ENCODE measurements at regions not wholly inside any gene's neighbourhood (a gene's known extent, or its start where the extent isn't known, plus 50 kb on each side); places are given as distances from the start of the nearest gene placed in this dataset.
"Not testable (repeated sequence)": the region's sequence is repeated elsewhere in the genome, so short reads cannot be mapped to it uniquely, and the experiment has no call there.

GRCh38 chr1:146673729-146674299, 264.3 kb upstream of the NBPF12 start:
- not testable (repeated sequence) for H3K9me3 ChIP-seq (ENCODE audit: control insufficient read depth, low read length); H3K27me3 ChIP-seq (ENCODE audit: control insufficient read depth, insufficient read depth, low read length); H3K27ac ChIP-seq; H2AFZ ChIP-seq; H3K79me2 ChIP-seq; H3K36me3 ChIP-seq (ENCODE audit: control insufficient read depth, insufficient read depth, low read length); H3K9ac ChIP-seq; H3K4me3 ChIP-seq (ENCODE audit: low read depth, low read length); H3K4me2 ChIP-seq (ENCODE audit: low read length); H3K4me1 ChIP-seq

- H3K4me3 ChIP-seq (ENCODE audit: low read depth, low read length); H3K79me2 ChIP-seq; H3K36me3 ChIP-seq (ENCODE audit: control insufficient read depth, insufficient read depth, low read length); H3K27me3 ChIP-seq (ENCODE audit: control insufficient read depth, insufficient read depth, low read length); H3K9me3 ChIP-seq (ENCODE audit: control insufficient read depth, low read length); H2AFZ ChIP-seq; H3K4me2 ChIP-seq (ENCODE audit: low read length); H3K27ac ChIP-seq; H3K4me1 ChIP-seq; H3K9ac ChIP-seq: not testable (repeated sequence)
These were observed 265.5 kb upstream of the NBPF12 start for GRCh38 chr1:146672608-146673007.

GRCh38 chr1:146671588-146671987, 266.5 kb upstream of the NBPF12 start:
- H2AFZ ChIP-seq; H3K4me2 ChIP-seq (ENCODE audit: low read length); H3K4me1 ChIP-seq; H3K9me3 ChIP-seq (ENCODE audit: control insufficient read depth, low read length); H3K27me3 ChIP-seq (ENCODE audit: control insufficient read depth, insufficient read depth, low read length); H3K9ac ChIP-seq; H3K79me2 ChIP-seq; H3K4me3 ChIP-seq (ENCODE audit: low read depth, low read length); H3K27ac ChIP-seq; H3K36me3 ChIP-seq (ENCODE audit: control insufficient read depth, insufficient read depth, low read length): not testable (repeated sequence)

- not testable (repeated sequence) for H3K9me3 ChIP-seq (ENCODE audit: control insufficient read depth, low read length); H3K4me1 ChIP-seq; H3K36me3 ChIP-seq (ENCODE audit: control insufficient read depth, insufficient read depth, low read length); H3K9ac ChIP-seq; H3K27ac ChIP-seq; H2AFZ ChIP-seq; H3K4me3 ChIP-seq (ENCODE audit: low read depth, low read length); H3K27me3 ChIP-seq (ENCODE audit: control insufficient read depth, insufficient read depth, low read length); H3K4me2 ChIP-seq (ENCODE audit: low read length); H3K79me2 ChIP-seq
These were observed 267.1 kb upstream of the NBPF12 start for GRCh38 chr1:146670832-146671566.

- H3K27ac ChIP-seq; H3K4me2 ChIP-seq (ENCODE audit: low read length); H3K4me1 ChIP-seq; H3K4me3 ChIP-seq (ENCODE audit: low read depth, low read length); H3K27me3 ChIP-seq (ENCODE audit: control insufficient read depth, insufficient read depth, low read length); H3K36me3 ChIP-seq (ENCODE audit: control insufficient read depth, insufficient read depth, low read length); H3K9ac ChIP-seq; H3K9me3 ChIP-seq (ENCODE audit: control insufficient read depth, low read length); H3K79me2 ChIP-seq; H2AFZ ChIP-seq: not testable (repeated sequence)
These were observed 271.8 kb upstream of the NBPF12 start for GRCh38 chr1:146666275-146666674.

- not testable (repeated sequence) for H3K27me3 ChIP-seq (ENCODE audit: control insufficient read depth, insufficient read depth, low read length); H3K9me3 ChIP-seq (ENCODE audit: control insufficient read depth, low read length); H3K4me3 ChIP-seq (ENCODE audit: low read depth, low read length); H3K4me2 ChIP-seq (ENCODE audit: low read length); H3K27ac ChIP-seq; H3K36me3 ChIP-seq (ENCODE audit: control insufficient read depth, insufficient read depth, low read length); H3K9ac ChIP-seq; H2AFZ ChIP-seq; H3K79me2 ChIP-seq; H3K4me1 ChIP-seq
These were observed 277.9 kb upstream of the NBPF12 start for GRCh38 chr1:146660242-146660641.

- H3K79me2 ChIP-seq; H3K4me1 ChIP-seq; H3K4me2 ChIP-seq (ENCODE audit: low read length); H3K9ac ChIP-seq; H3K36me3 ChIP-seq (ENCODE audit: control insufficient read depth, insufficient read depth, low read length); H3K27ac ChIP-seq; H2AFZ ChIP-seq; H3K4me3 ChIP-seq (ENCODE audit: low read depth, low read length); H3K9me3 ChIP-seq (ENCODE audit: control insufficient read depth, low read length); H3K27me3 ChIP-seq (ENCODE audit: control insufficient read depth, insufficient read depth, low read length): not testable (repeated sequence)
These were observed 281.6 kb upstream of the NBPF12 start for GRCh38 chr1:146656356-146657060.

- not testable (repeated sequence) for H3K9me3 ChIP-seq (ENCODE audit: control insufficient read depth, low read length); H2AFZ ChIP-seq; H3K4me2 ChIP-seq (ENCODE audit: low read length); H3K4me1 ChIP-seq; H3K36me3 ChIP-seq (ENCODE audit: control insufficient read depth, insufficient read depth, low read length); H3K27ac ChIP-seq; H3K9ac ChIP-seq; H3K4me3 ChIP-seq (ENCODE audit: low read depth, low read length); H3K27me3 ChIP-seq (ENCODE audit: control insufficient read depth, insufficient read depth, low read length); H3K79me2 ChIP-seq
These were observed 283.4 kb upstream of the NBPF12 start for GRCh38 chr1:146654763-146655162.

GRCh38 chr1:146645978-146646604, 292.0 kb upstream of the NBPF12 start:
- not testable (repeated sequence) for H3K4me2 ChIP-seq (ENCODE audit: low read length); H3K4me1 ChIP-seq; H3K27ac ChIP-seq; H3K9ac ChIP-seq; H2AFZ ChIP-seq; H3K9me3 ChIP-seq (ENCODE audit: control insufficient read depth, low read length); H3K4me3 ChIP-seq (ENCODE audit: low read depth, low read length); H3K27me3 ChIP-seq (ENCODE audit: control insufficient read depth, insufficient read depth, low read length); H3K79me2 ChIP-seq; H3K36me3 ChIP-seq (ENCODE audit: control insufficient read depth, insufficient read depth, low read length)

GRCh38 chr1:146641534-146641933, 296.6 kb upstream of the NBPF12 start:
- H3K9ac ChIP-seq; H3K79me2 ChIP-seq; H3K9me3 ChIP-seq (ENCODE audit: control insufficient read depth, low read length); H3K4me1 ChIP-seq; H3K4me3 ChIP-seq (ENCODE audit: low read depth, low read length); H3K27ac ChIP-seq; H2AFZ ChIP-seq; H3K27me3 ChIP-seq (ENCODE audit: control insufficient read depth, insufficient read depth, low read length); H3K36me3 ChIP-seq (ENCODE audit: control insufficient read depth, insufficient read depth, low read length); H3K4me2 ChIP-seq (ENCODE audit: low read length): not testable (repeated sequence)

GRCh38 chr1:146640671-146641070, 297.5 kb upstream of the NBPF12 start:
- H3K4me2 ChIP-seq (ENCODE audit: low read length); H3K79me2 ChIP-seq; H3K4me3 ChIP-seq (ENCODE audit: low read depth, low read length); H3K27me3 ChIP-seq (ENCODE audit: control insufficient read depth, insufficient read depth, low read length); H3K36me3 ChIP-seq (ENCODE audit: control insufficient read depth, insufficient read depth, low read length); H3K9ac ChIP-seq; H3K9me3 ChIP-seq (ENCODE audit: control insufficient read depth, low read length); H2AFZ ChIP-seq; H3K27ac ChIP-seq; H3K4me1 ChIP-seq: not testable (repeated sequence)

Measured in parathyroid adenoma (tissue), 2 donors.